ENCODE measurements at regions not wholly inside any gene's neighbourhood (a gene's known extent, or its start where the extent isn't known, plus 50 kb on each side); places are given as distances from the start of the nearest gene placed in this dataset.

- no peak for TF ChIP-seq POLR2A (IDR thresholded peaks at IDR 0.05)
- no peak for TF ChIP-seq CTCF (IDR thresholded peaks at IDR 0.05)
Measured at GRCh38 chr1:30588311-30589073, 134.9 kb downstream of the MATN1 start.

Measured in ovary (tissue), 3 donors.